Amniotic epithelial cell (primary cell): ENCODE measurements at regions not wholly inside any gene's neighbourhood (a gene's known extent, or its start where the extent isn't known, plus 50 kb on each side); places are given as distances from the start of the nearest gene placed in this dataset.

Source experiments
- DNase-seq: peaks from one replicate; pipeline ENCODE4 v3.0.0-alpha.2; 2010; ENCODE audit warnings: low read depth

DNA sequence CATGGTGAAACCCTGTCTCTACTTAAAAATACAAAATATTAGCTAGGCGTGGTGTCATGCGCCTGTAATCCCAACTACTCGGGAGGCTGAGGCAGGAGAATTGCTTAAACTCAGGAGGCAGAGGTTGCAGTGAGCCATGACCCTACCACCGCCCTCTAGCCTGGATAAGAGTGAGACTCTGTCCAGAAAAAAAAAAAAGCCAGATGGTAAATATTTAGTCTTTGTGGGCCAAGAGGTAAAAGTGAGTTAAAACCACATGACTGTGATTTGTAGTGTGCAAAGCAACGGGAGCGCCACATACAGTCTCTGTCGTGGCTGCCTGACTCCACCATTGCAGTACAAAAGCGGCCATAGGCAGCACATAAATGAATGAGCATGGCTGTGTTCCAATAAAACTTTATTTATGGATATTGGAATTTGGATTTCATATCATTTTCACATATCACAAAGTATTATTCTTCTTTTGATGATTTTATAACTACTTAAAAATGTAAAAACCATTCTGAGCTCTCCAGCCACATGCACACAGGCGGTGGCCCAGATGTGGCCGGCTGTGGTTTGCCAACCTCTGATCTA is 51.8 kb upstream of the CASZ1 start:
- no peak for DNase-seq

DNA sequence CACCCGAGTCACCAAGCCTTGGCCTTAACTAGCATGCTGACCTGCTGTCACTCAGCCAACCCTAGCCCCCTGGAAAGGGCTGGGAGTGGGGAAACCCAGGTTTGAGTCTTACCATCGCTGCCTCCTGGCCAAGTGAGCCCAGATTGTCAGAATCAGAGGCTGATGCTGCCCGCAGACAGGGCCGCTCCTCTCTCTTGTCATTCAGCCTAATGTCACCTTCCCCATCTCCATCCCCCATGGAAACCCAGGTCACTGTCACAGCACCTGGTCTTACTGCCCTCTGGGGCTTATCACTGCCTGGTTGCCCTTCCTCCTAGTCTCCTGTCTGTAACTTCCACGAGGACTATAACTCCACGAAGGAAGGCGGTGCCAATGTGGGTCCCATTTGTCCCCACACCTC is 53.6 kb upstream of the CASZ1 start:
- no peak for DNase-seq

DNA sequence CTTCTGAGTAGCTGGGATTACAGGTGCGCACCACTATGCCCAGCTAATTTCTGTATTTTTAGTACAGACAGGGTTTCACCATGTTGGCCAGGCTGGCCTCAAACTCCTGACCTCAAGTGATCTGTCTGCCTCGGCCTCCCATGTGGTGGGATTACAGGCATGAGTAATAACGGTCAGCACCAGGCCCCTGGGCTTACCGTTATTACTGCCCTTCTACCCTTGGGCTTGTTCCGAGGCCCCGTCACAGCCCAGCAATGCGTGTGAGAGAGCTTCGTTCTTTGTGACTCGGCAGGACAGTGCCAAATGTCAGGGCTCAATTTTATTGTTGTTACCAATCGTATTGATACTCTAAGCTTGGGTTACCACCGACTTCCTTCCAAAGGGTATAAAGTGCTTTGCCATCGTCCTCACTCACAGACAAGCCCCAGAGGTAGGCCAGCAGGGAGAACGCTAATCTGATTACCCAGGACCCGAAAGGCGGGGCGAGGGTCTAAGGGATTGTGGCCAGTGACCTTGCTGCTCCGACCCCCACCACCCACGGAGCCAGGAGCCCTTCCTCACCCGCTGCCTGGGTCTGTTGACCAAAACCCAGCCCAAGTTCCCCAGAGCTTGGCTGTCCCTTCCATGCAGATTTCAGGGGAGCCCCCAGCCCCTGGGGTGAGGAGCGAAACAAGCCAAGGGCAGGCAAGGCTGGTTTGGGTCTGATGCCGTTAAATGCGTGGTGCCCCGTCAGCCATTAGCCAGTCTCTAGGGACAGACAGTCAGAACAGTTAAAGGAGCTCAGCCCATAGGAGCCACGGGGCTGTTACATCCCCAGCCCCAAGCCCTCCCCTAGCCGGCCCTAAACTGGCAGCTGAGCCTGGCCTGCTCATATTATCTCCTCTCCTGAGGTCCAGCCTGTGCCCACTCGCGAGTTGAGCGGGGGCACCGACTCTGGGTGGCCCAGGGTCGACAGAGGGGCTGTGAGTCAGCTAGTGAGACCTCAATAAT is 54.9 kb upstream of the CASZ1 start:
- peak; percentile 50 for DNase-seq

DNA sequence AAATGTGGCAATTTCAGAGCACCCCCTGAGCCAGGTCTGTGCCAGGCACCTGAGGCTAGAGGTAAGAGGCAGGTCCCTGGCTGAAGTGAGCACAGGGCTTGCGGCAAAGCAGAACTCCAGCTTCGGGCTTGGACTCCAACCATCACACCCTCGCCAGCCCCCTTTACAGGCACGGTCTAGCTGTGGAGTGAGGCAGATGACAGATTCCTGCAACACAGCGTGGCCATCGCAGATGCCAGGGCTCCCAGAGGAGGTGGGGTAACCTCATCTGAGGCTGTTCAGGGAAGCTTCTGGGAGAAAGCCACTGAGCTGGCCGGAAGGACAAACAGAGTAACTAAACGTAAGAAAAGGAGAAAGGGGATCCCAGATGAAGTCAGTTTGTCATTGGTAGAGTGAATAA is 55.6 kb upstream of the CASZ1 start:
- no peak for DNase-seq

DNA sequence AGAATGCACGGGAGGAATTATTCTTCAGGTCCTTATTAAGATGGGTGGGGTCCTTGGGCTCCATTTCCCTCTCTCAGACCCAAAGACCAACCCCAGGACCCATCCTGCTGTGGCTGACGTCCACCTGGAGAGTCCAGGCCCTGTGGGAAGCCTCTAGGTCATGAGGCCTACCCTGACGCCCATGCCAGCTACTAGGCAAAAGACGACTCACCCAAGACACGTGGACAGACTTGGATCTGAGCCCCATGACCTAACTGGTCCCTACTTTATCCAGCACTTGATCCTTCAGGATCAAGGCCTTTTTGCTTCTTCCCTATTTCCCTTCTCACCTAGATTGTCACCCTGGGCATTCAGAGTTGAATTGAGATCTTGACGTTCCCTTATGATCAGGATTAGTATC is 56.0 kb upstream of the CASZ1 start:
- peak; percentile 19 for DNase-seq

GRCh38 chr1:10852998-10853520 is 56.6 kb upstream of the CASZ1 start:
- DNase-seq = no peak

DNA sequence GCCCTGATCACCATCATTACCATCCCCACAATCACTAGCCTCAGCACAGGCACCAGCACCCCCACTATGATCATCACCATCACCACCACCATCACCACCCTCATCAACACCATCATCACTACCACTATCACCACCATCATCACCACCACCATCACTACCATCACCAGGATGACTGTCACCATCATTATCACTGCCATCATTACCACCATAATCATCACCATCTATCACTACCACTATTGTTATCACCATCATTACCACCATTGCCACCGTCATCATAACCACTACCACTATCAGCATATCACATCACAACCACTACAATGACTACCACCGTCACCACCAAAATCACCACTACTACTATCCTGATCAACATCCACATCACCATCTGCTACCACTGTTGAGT is 57.3 kb upstream of the CASZ1 start:
- no peak for DNase-seq

GRCh38 chr1:10854856-10855459 is 58.5 kb upstream of the CASZ1 start:
- no peak for DNase-seq

GRCh38 chr1:10856176-10856683 is 59.8 kb upstream of the CASZ1 start:
- no peak for DNase-seq

DNA sequence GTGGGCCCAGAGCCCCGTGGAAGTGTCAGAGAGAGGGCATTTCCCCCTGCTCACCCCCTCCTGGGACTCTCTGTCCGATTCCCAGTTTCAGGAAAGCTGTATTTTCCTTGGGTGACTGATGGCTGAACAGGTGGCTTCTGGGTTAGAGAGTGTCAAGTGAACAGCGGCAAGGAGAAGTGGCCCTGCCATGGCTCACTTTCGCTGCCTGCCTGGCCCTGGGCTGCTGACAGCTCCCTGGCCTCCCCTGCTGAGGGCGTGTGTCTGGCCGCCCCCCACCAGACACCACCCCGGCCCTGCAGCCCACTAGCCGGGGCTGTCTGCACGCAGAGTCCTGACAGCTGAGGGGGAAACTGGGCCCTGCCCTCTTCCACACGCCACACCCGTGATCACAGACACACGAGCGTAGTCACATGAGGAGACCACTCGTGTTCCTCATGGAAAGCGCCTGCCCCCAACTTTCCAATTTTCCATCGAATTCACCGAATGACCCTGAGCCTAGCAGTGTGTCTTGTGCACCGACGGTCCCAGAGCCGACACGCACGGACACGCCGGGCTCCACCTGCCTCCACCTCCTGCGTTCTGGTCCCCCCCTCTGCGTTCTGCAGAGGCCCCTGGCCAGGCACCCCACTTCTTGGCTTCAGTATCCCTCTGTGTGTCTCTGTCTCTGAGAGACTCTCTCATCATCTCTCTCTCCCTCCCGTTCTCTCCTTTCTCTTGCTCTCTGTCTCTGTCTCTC is 60.6 kb upstream of the CASZ1 start:
- DNase-seq = no peak

GRCh38 chr1:10857687-10858086 is 61.2 kb upstream of the CASZ1 start:
- no peak for DNase-seq

- no peak for DNase-seq
Observed at GRCh38 chr1:10860218-10860617, 63.8 kb upstream of the CASZ1 start.

- DNase-seq = no peak
Observed at GRCh38 chr1:10860682-10861081, 64.2 kb upstream of the CASZ1 start.

GRCh38 chr1:10861822-10862221 is 65.4 kb upstream of the CASZ1 start:
- DNase-seq = no peak

DNA sequence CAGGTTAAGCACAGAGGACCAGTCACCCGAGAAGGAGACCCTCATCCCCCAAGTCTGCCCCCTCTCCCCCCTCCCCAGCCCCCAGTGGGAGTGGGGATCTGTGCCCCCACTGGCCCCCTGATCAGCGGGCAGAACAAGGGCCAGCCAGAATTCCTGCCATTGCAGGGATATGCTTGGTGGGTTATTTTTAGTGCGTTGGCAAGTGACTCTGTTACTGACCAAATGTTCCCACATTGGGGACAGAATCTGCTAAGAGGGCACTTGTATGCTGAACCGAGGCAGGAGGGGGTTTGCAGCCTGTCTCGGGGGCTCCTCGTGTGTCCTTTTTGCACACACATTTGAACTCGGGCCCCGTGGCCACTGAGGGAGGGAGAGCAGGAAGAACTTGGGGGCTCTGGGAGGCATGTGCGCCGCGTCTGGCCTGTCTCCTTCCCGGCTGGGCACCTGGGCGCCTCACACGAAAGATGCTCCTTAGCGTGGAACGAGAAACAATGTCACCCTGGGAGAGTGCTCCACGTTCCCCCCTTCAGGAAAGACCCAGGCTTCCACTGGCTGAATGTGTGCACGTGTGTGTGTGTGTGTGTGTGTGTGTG is 66.4 kb upstream of the CASZ1 start:
- DNase-seq = no peak

DNA sequence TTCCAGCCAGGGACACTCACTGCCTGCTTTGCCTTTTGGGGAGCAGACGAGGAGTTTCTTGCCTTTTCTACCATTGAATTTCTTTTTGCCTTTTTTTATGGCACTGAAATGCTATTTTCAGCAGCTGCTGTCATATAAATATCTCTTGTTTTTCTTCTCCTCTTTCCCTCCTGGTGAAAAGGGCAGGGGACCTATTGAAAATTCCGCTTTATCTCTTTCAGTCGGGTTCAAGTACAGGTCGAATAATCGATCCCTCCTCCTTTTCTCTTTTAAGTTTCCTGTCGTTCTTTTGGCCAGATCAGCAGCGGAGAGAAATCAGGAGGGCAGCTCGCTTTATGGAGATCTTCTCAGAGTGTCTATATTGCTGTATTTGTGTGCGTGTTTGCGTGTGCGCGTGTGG is 67.4 kb upstream of the CASZ1 start:
- no peak for DNase-seq

DNA sequence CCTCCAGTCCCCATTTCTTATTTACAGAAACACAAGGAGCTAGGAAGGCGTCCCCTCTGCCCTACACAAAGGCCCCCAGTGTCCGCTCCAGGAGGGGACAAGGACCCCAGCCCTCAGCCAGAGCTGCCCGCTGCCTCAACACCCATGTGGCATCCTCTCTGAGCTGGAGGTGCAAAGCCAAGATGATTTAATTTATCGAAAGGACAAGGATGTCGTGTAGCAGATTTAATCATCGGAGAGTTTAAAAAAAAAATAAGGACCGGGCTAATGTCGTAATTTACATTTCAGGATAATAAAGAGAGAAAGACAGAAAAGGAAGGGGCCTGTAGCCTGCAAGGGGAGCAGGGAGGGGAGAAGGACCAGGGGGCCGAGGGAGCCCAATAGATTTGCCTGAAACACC is 68.3 kb upstream of the CASZ1 start:
- DNase-seq = no peak

DNA sequence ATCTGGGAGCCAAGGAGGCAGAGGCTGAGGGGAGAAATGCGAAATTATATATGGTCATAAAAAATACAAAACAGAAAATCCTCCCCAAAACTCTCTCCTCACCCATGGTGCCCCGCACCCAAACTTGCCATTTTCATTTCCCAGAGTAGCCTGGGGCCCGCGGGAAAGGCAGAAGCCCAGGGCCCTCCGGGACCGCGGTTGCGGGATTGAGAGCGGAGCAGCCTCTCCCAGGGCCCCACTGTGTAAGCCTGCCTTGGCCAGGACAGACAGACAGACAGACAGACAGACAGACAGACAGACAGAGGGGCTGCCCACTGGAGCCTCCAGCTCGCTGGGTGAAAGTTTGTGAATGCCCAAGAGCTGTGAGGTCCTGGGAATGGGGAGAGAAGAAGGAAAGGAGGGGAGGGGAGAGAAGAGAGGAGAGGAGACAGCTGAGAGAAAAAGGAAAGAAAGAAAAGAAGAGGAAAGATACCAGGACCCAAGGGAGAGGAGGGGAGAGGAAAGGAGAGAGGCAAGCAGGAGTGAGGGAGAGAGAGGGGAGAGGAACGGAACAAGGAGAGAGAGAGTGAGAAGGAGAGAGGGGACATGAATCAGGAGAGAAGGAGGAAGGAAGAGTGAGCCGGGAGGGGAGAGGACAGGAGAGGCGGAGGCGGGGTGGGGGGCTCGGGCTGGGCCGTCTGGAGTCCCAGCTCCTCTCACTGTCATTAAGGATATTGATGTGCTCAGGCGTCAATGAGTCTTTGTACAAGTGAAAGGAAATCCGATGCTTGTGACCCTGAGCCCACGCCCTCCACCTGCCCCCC is 69.3 kb upstream of the CASZ1 start:
- DNase-seq = no peak

- DNase-seq = peak; percentile 49
Observed at GRCh38 chr1:10866321-10867093, 70.1 kb upstream of the CASZ1 start.

DNA sequence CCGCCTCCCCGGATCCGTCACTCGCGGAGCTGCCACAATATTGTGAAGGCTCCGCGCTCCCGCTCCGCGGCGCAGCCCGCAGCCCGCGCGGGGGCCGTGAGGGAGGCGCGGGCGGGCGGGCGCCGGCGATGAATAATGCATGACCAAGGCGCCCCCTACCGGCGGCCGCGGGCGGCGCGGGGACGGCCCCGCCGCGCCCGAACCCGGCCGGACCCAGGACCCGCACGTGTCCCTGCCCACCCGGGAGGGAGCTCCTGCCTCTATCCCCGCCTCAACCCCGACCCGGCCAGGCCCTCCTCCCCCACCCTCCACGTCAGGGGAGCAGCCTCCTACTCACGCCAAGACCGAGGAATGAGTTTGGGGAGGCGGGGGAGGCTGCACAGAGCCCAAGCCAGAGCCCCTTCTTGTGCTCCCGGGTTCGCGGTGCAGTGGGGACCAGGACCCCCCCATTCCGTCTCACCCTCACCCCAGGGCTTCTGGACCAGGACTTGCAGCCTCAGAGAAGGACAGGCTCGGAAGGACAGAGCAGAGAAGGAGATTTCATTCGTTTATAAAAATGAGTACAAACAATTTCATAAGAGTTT is 70.8 kb upstream of the CASZ1 start:
- peak; percentile 7 for DNase-seq
